ENCODE measurements at regions not wholly inside any gene's neighbourhood (a gene's known extent, or its start where the extent isn't known, plus 50 kb on each side); places are given as distances from the start of the nearest gene placed in this dataset.

DNA sequence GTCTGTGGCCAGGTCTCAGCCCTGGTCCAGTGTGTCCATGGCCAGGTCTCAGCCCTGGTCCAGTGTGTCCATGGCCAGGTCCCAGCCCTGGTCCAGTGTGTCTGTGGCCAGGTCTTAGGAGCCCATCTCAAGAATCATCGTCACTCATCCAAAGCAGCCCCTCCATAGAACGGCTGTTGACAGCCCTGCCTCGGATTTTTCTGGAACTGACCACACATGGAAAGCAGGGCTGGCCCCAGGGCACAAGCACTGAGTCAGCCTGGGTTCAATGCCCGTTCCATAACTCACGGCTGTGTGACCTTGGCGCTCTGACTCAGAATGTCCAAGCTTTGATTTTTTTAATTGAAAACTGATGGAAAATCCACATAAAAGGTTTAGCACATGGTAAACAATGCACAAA, 59.9 kb upstream of the SNTG2 start:
- H4K91ac ChIP-seq (ENCODE audit: insufficient read length, low read depth, low read length) = no peak overlapping the region

More for the DNA sequence above, 59.9 kb upstream of the SNTG2 start:
- WGBS (ENCODE audit: extremely low coverage, insufficient read length, low lambda C conversion rate) = no CpG with 5 or more reads among the region's 6 CpGs
- H3K27me3 ChIP-seq (ENCODE audit: insufficient read depth, low read length) = no peaks in the 10 kb centered on the region
- H2BK20ac ChIP-seq (ENCODE audit: low read depth, low read length, poor library complexity, severe bottlenecking) = no peak overlapping the region
- H2BK120ac ChIP-seq (ENCODE audit: low read depth, low read length, poor library complexity, severe bottlenecking) = no peak overlapping the region
- H3K4me2 ChIP-seq (ENCODE audit: insufficient read depth, insufficient read length, low read length) = no peak overlapping the region
- H2BK15ac ChIP-seq (ENCODE audit: low read depth, low read length) = no peak overlapping the region
- H3K18ac ChIP-seq (ENCODE audit: insufficient read length, low read depth, low read length) = no peak overlapping the region
- no peak overlapping the region for H3K23ac ChIP-seq (ENCODE audit: insufficient read length, low read depth, low read length)
- no peak overlapping the region for H4K8ac ChIP-seq (replicated peaks; ENCODE audit: insufficient read length, low read depth, low read length)
- no peaks in the 10 kb centered on the region for H4K20me1 ChIP-seq (ENCODE audit: control insufficient read depth, insufficient read depth, insufficient read length)
- DNase-seq = peak; percentile 7
- H3K23me2 ChIP-seq (ENCODE audit: insufficient read length, low read depth, low read length, poor library complexity, severe bottlenecking) = no peaks in the 10 kb centered on the region
- H3K14ac ChIP-seq (ENCODE audit: insufficient read depth, low read length) = no peak overlapping the region
- H2BK12ac ChIP-seq (ENCODE audit: insufficient read length, low read depth, low read length) = no peak overlapping the region
- no peak overlapping the region for H3K4me3 Mint-ChIP-seq
- H3K9me3 Mint-ChIP-seq = peaks cover 3 to 11% of the 10 kb centered on the region in 2 experiments
- H2AFZ ChIP-seq (ENCODE audit: low read length) = no peak overlapping the region
- H3K27me3 Mint-ChIP-seq (ENCODE audit: low read depth) = peaks cover 16% of the 10 kb centered on the region
- no peak overlapping the region for H3T11ph ChIP-seq (ENCODE audit: low read length)
- peaks cover 6% of the 10 kb centered on the region; the same call in 1 of the 2 replicates for H3K4me1 ChIP-seq (ENCODE audit: insufficient read depth, low read length)
- H3K56ac ChIP-seq (ENCODE audit: insufficient read length, low read depth, low read length) = no peak overlapping the region
- no peak overlapping the region for H3K4ac ChIP-seq (ENCODE audit: low read depth, low read length)
- H2BK5ac ChIP-seq (ENCODE audit: insufficient read length, low read length) = no peak overlapping the region
- peaks cover 2 to 4% (median 2%) of the 10 kb centered on the region in 3 experiments; a peak in 4 of 7 replicates for H3K36me3 Mint-ChIP-seq (ENCODE audit: insufficient read depth in 1 of 3, low read depth in 3 of 3)
- TF ChIP-seq, protein P1, sequence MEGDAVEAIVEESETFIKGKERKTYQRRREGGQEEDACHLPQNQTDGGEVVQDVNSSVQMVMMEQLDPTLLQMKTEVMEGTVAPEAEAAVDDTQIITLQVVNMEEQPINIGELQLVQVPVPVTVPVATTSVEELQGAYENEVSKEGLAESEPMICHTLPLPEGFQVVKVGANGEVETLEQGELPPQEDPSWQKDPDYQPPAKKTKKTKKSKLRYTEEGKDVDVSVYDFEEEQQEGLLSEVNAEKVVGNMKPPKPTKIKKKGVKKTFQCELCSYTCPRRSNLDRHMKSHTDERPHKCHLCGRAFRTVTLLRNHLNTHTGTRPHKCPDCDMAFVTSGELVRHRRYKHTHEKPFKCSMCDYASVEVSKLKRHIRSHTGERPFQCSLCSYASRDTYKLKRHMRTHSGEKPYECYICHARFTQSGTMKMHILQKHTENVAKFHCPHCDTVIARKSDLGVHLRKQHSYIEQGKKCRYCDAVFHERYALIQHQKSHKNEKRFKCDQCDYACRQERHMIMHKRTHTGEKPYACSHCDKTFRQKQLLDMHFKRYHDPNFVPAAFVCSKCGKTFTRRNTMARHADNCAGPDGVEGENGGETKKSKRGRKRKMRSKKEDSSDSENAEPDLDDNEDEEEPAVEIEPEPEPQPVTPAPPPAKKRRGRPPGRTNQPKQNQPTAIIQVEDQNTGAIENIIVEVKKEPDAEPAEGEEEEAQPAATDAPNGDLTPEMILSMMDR (conservative IDR thresholded peaks at IDR 0.05) = no peak
- H3K79me2 ChIP-seq (ENCODE audit: insufficient read depth, low read length) = no peaks in the 10 kb centered on the region
- H3K27ac Mint-ChIP-seq = peak overlapping the region in 1 of 3 experiments; percentile 45; a peak in 1 of 7 replicates
- peaks cover 54 to 55% of the 10 kb centered on the region in 2 experiments for H3K4me1 Mint-ChIP-seq
- H3K9me3 ChIP-seq (ENCODE audit: control insufficient read depth, low read depth, low read length) = peaks cover 2% of the 10 kb centered on the region
- no peak overlapping the region for H3K27ac ChIP-seq (ENCODE audit: insufficient read length, low read depth, low read length)
- H3K79me1 ChIP-seq (ENCODE audit: insufficient read depth, low read depth, low read length, poor library complexity, severe bottlenecking) = no peaks in the 10 kb centered on the region
- no peak overlapping the region for H3K9ac ChIP-seq (ENCODE audit: extremely low read depth, insufficient read length, low read length)
- H2AK5ac ChIP-seq (ENCODE audit: insufficient read length, low read length) = no peak overlapping the region
- no peak overlapping the region for H4K5ac ChIP-seq (ENCODE audit: insufficient read length, low read depth, low read length)

Measured in H9 (cell line).